Suprapubic skin (tissue), 4 donors: ENCODE measurements at regions not wholly inside any gene's neighbourhood (a gene's known extent, or its start where the extent isn't known, plus 50 kb on each side); places are given as distances from the start of the nearest gene placed in this dataset.

Source experiments
- EP300 ChIP-seq: sonication (generic); formaldehyde crosslinking; IDR thresholded peaks from one replicate; pipeline ENCODE4 v1.6.1; 2017; ENCODE audit warnings: antibody characterized with exemption
- POLR2A ChIP-seq, 2 donors: fragments of 450-650 bp; IDR thresholded peaks; one replicate each; pipeline ENCODE4 v1.6.1; 2017; ENCODE audit warnings: antibody characterized with exemption in 2 of 2, mild to moderate bottlenecking in 2 of 2, moderate library complexity in 2 of 2
- POLR2AphosphoS5 ChIP-seq, 3 donors: sonication (generic); formaldehyde crosslinking; IDR thresholded peaks; one replicate each; pipeline ENCODE4 v1.6.1; 2017; ENCODE audit warnings: antibody characterized with exemption in 3 of 3
- TF ChIP-seq, protein P1 (sequence below), 2 donors: fragments of 200-600 bp in 1 of 2; fragments of 450-650 bp in 1 of 2; sonication (generic) in 1 of 2; IDR thresholded peaks; one replicate each; pipeline ENCODE4 v1.5.1; 2016 to 2019; ENCODE audit warnings: antibody characterized with exemption in 2 of 2, mild to moderate bottlenecking in 1 of 2, moderate library complexity in 1 of 2

DNA sequence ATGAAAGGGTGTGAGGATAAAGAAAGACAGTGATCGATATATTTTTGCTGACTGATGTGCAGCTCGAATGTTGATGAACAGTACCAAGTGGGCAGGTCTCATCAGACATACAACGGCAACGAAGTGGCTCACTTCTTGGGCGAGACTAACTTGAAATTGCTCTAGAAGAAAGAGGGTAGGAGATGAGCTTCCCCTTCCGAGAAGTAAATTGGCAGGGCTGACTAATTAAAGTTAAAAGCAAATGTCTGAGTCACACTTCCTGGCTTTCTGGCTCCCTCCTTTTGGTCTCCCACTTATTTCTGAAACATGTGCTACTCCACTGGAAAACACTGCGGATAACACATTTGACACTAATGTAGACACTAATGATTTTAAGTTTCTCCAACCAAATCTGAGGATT, 228.3 kb downstream of the ABHD5 start:
- TF ChIP-seq, protein P1, sequence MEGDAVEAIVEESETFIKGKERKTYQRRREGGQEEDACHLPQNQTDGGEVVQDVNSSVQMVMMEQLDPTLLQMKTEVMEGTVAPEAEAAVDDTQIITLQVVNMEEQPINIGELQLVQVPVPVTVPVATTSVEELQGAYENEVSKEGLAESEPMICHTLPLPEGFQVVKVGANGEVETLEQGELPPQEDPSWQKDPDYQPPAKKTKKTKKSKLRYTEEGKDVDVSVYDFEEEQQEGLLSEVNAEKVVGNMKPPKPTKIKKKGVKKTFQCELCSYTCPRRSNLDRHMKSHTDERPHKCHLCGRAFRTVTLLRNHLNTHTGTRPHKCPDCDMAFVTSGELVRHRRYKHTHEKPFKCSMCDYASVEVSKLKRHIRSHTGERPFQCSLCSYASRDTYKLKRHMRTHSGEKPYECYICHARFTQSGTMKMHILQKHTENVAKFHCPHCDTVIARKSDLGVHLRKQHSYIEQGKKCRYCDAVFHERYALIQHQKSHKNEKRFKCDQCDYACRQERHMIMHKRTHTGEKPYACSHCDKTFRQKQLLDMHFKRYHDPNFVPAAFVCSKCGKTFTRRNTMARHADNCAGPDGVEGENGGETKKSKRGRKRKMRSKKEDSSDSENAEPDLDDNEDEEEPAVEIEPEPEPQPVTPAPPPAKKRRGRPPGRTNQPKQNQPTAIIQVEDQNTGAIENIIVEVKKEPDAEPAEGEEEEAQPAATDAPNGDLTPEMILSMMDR (IDR thresholded peaks at IDR 0.05): no peak
- no peak for TF ChIP-seq POLR2A (IDR thresholded peaks at IDR 0.05)
- no peak for TF ChIP-seq POLR2AphosphoS5 (IDR thresholded peaks at IDR 0.05)
- no peak for TF ChIP-seq EP300
